Fibroblast of lung (primary cell): ENCODE measurements at regions not wholly inside any gene's neighbourhood (a gene's known extent, or its start where the extent isn't known, plus 50 kb on each side); places are given as distances from the start of the nearest gene placed in this dataset.

Experiments
- CTCF ChIP-seq, 2 donors: IDR thresholded peaks in 1 of 2; conservative IDR thresholded peaks in 1 of 2; 1 replicate in 1 of 2; 2 replicates in 1 of 2; pipeline ENCODE4 v1.5.1; 2011 to 2012; ENCODE audit warnings: low read length in 2 of 2, control low read depth in 1 of 2, inconsistent platforms in 1 of 2, low read depth in 1 of 2, mild to moderate bottlenecking in 1 of 2
- EZH2 ChIP-seq: IDR thresholded peaks from 2 replicates; pipeline ENCODE4 v1.5.1; 2012; ENCODE audit warnings: low read length, control low read depth, mild to moderate bottlenecking; ENCODE audit errors: missing control alignments

DNA sequence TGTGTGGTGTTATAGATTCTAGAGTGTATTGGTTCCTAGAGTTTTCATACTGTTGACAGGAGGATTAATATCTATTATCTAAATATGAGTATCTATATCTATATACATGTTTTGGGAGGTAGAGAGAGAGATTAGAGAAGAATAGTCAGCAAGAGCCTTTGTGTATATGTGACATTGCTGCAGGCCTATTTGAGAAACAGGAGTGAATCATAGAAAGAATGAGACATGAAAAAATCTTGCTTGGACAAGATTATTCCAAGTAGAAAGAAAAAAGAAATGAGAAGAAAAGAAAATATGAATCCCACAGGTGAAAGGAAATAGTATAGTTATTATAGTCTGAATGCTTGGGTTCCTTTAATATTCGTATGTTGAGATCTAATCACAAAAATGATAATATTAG, 720.4 kb downstream of the RERGL start:
- TF ChIP-seq CTCF (conservative IDR thresholded peaks at IDR 0.05 in 1 of 2, IDR thresholded peaks at IDR 0.05 in 1 of 2; ENCODE audit: low read depth in 1 of 2, low read length in 2 of 2) (no peak), EZH2 (no peak)
